Caki2 (cell line): ENCODE measurements at regions not wholly inside any gene's neighbourhood (a gene's known extent, or its start where the extent isn't known, plus 50 kb on each side); places are given as distances from the start of the nearest gene placed in this dataset.

Experiments
- DNase-seq: peaks from one replicate; pipeline ENCODE4 v3.0.0-alpha.2; 2015; ENCODE audit warnings: low read depth
- in situ Hi-C: cut with HindIII; loops from 2 replicates; pipeline ENCODE4 v1.10.0; 2016; ENCODE audit warnings: low sequenced_read_pairs, low pct_unique_long_range_greater_than_20kb, mixed read lengths

DNA sequence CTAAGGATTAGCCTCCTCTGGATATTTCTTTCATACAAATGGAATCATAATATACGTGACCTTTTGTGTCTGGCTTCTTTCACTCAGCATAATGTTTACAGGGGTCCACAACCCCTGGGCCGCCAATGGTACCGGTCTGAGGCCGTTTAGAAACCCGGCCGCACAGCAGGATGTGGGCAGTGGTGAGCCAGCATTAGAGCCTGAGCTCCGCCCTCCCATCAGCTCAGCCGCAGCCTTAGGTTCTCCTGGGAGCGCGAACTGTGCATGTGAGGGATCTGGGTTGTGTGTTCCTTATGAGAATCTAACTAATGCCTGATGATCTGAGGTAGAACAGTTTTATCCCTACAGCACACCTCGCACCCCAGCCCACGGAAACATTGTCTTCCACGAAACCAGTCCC, 229.7 kb downstream of the ICE1 start:
- in situ Hi-C loops = no loop called here
- DNase-seq = no peak

DNA sequence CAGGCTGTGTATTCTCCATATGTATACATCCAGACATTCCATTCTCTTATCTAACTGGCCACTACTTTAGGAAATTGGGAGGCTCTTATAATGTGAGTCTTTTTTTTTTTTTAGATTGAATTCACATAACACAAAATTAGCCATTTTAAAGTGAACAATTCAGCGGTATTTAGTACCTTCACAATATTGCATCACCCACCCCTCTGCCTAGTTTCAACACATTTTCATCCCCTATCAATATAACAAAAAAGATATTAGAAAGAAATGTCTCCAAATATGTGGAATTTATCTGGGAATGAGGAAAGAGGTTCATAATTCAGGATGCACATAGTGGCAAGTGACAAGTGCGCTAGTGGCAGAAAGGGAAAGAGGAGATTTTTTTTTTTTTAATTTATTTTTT, 228.5 kb downstream of the ICE1 start:
- in situ Hi-C loops = no loop called here
- no peak for DNase-seq

DNA sequence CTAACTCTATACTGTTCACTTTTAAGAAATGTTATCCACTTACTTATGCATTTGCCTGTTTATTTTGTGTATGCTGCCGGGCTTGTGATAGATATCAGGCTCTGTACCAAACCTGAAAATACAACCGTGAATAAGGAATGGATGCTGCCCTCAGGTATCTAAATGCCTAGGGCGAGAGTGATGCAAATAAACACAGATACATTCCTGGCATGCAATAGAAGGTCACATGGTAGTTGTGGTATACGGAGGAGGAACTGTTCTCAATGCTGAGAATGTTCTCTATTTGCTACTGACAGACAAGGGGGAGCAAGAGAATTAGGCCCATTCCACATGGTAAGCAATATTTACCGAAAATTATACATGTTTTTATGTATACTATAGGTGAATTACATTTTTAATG, 227.8 kb downstream of the ICE1 start:
- in situ Hi-C loops = no loop called here
- DNase-seq = no peak

GRCh38 chr5:5649641-5650040, 227.2 kb downstream of the ICE1 start:
- DNase-seq = no peak
- in situ Hi-C loops = no loop called here

- in situ Hi-C loops = no loop called here
- DNase-seq = no peak
Observed at GRCh38 chr5:5648694-5649093, 226.2 kb downstream of the ICE1 start.

GRCh38 chr5:5645891-5646290, 223.4 kb downstream of the ICE1 start:
- DNase-seq = no peak
- in situ Hi-C loops = no loop called here

GRCh38 chr5:5645198-5645597, 222.7 kb downstream of the ICE1 start:
- DNase-seq = no peak
- in situ Hi-C loops = no loop called here

- no peak for DNase-seq
- in situ Hi-C loops = no loop called here
Observed at GRCh38 chr5:5644249-5644648, 221.8 kb downstream of the ICE1 start.

- in situ Hi-C loops = no loop called here
- no peak for DNase-seq
Observed at GRCh38 chr5:5643481-5643880, 221.0 kb downstream of the ICE1 start.

GRCh38 chr5:5638211-5638610, 215.7 kb downstream of the ICE1 start:
- DNase-seq = no peak
- in situ Hi-C loops = no loop called here

- in situ Hi-C loops = no loop called here
- DNase-seq = no peak
Observed at GRCh38 chr5:5637173-5637572, 214.7 kb downstream of the ICE1 start.

GRCh38 chr5:5634817-5635216, 212.3 kb downstream of the ICE1 start:
- no peak for DNase-seq

GRCh38 chr5:5633579-5633978, 211.1 kb downstream of the ICE1 start:
- in situ Hi-C loops = no loop called here
- no peak for DNase-seq

More at GRCh38 chr5:5634817-5635216, 212.3 kb downstream of the ICE1 start:
- in situ Hi-C loops = no loop called here

- DNase-seq = no peak
- in situ Hi-C loops = no loop called here
Observed at GRCh38 chr5:5632678-5633077, 210.2 kb downstream of the ICE1 start.

DNA sequence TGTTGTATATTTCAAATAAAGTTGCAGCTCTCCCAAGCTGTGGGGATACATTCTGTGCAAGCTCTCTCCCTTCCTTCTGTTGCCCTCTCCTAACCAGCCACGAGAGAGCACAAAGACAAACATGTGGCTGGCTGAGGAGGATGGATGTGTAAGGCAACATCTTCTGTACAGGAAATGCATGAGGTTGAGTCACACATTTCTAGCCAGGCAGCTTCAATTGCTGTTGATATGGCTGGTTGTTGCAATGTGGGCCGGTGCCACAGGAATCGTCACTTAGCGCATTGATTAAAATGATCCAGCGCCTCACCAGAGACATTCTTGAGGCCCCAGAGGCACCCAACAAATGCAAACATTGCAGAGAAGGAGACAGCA, 207.1 kb downstream of the ICE1 start:
- no peak for DNase-seq

DNA sequence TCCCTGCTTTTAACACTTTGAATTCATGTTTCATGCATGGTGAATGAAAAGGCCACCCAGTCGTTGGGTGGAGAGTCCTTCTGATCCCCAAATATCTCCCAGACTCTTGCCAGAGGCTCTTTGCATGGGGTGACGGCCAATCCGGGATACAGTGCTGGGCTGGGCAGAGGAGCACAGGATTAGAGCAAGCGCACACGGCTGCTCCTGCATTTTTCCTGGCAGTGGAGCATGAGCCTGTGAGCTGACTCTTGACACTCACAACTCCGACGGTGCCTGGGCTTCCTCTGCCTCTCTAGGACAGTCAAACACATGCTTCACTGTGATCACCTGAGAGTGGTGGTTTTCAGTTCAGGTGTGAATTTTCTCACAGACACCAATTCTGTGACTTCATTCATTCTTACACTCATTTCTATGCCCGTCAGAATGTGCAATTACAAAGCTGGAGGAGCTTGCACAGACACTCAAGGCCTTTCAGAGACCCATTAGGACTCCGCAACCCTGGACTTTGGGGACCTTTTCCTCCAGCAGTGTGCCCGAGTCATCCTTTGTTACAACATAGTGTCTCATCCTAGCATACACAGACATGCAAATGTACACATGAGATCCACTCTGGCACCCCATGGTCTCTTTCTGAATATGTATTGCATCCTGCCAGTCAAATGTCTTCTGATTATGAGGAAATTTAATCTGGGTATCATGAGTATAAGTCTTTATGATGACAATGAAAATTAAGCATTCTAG, 206.6 kb downstream of the ICE1 start:
- DNase-seq = no peak
- in situ Hi-C loops = no loop called here

More for the DNA sequence above, 207.1 kb downstream of the ICE1 start:
- in situ Hi-C loops = no loop called here

DNA sequence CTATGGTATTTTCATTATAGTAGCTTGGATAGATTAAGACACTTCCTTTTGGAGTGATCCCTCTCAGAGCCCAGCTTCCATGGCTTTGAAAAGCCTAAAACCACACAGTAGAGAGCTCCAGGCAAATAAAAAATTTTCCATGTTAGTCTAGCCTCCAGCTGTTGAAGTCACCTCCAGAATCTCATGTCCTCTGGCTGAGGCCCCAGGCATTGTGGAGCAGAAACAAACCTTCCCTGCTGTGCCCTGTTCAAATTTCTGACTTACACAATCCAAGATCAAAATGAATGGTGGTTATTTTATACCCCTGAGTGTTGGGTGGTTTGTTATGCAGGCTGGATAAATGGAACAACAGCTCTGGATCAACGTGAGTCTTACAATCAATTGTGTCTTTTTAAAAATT, 203.9 kb downstream of the ICE1 start:
- in situ Hi-C loops = no loop called here
- DNase-seq = no peak

GRCh38 chr5:5625491-5625890, 203.0 kb downstream of the ICE1 start:
- no peak for DNase-seq
- in situ Hi-C loops = no loop called here

- DNase-seq = no peak
- in situ Hi-C loops = no loop called here
Observed at GRCh38 chr5:5623397-5623796, 200.9 kb downstream of the ICE1 start.

DNA sequence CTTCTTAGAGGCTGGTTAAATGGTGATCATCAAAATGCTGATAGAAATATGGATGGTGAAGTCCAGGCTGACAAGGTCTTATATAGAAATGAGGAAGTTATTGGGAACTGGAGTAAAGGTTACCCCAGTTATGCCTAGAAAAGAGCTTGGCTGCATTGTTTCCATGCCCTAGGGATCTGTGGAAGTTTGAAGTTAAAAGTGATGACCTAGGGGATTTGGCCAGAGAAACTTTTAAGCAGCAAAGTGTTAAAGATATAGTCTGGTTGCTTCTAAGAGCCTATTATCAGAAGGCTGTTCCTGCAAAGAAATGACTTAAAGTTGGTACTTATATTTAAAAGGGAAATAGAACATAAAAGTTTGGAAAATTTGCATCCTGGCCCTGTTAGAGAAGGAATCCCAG, 200.3 kb downstream of the ICE1 start:
- in situ Hi-C loops = no loop called here
- no peak for DNase-seq

DNA sequence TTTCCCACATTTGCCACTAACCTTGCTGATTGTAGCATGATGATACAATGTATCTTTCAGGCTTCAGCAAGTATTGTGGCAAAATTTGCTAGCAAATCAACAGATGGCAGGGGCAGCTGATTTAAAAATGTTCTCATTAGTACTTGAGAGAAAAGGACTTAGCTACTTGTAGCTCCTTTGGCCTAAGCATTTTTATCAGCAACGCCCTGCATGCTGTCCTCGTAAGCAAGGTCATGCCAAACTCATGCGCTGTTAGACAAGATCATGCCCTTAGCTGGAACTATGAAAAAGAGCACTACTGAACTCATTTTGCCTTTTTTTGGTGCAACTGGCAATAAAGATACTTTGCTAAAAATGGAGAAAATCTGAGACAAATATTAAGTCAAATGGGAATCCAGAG, 197.1 kb downstream of the ICE1 start:
- DNase-seq = no peak
- in situ Hi-C loops = no loop called here
